RWPE1 (cell line): ENCODE measurements at regions not wholly inside any gene's neighbourhood (a gene's known extent, or its start where the extent isn't known, plus 50 kb on each side); places are given as distances from the start of the nearest gene placed in this dataset.

ENCODE experiments used
- CTCF ChIA-PET: fragments of 350-600 bp; sonication (Branson Sonifier 250); formaldehyde crosslinking; extraction: SDS; loops from one replicate; lab custom pipeline; 2021; lab: Yijun Ruan, JAX
- POLR2A ChIA-PET: fragments of 400-600 bp; formaldehyde crosslinking; extraction: SDS; loops from one replicate; lab custom pipeline; 2020; ENCODE audit warnings: antibody characterized with exemption; ENCODE audit not compliant: low non-redundant PET; lab: Yijun Ruan, JAX
- DNase-seq: peaks from one replicate; pipeline ENCODE4 v3.0.0; 2012; ENCODE audit warnings: low spot score
- H3K27ac ChIP-seq: fragments of 450-650 bp; 2 replicates; pipeline ENCODE4 v1.5.1; 2017
- TF ChIP-seq, protein P1 (sequence below): fragments of 450-650 bp; conservative IDR thresholded peaks from 2 replicates; pipeline ENCODE4 v1.5.1; 2017; ENCODE audit warnings: low read depth, mild to moderate bottlenecking

DNA sequence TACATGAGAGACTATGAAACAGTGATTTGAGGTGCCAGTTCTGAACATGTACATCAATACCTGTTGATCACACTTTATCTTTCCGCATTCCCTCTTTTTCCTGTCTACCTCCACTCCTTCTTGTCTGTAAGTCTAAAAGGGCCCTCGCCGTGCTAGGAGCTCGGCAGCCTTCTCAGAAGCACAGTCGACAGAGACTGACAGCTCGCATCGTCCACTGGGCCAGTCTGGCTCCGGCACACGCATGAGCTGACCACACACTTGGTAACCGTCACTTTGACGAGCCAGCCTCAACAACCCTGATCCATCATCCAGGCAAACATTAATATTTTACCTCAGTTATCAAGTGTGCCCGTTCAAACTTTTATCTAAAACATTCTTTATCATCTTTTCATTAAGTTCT, 265.3 kb downstream of the TFAP2A start:
- ChIA-PET CTCF (no interaction called here), POLR2A (no interaction called here)
- no peak for DNase-seq
- H3K27ac ChIP-seq = no peak overlapping the region
- TF ChIP-seq, protein P1, sequence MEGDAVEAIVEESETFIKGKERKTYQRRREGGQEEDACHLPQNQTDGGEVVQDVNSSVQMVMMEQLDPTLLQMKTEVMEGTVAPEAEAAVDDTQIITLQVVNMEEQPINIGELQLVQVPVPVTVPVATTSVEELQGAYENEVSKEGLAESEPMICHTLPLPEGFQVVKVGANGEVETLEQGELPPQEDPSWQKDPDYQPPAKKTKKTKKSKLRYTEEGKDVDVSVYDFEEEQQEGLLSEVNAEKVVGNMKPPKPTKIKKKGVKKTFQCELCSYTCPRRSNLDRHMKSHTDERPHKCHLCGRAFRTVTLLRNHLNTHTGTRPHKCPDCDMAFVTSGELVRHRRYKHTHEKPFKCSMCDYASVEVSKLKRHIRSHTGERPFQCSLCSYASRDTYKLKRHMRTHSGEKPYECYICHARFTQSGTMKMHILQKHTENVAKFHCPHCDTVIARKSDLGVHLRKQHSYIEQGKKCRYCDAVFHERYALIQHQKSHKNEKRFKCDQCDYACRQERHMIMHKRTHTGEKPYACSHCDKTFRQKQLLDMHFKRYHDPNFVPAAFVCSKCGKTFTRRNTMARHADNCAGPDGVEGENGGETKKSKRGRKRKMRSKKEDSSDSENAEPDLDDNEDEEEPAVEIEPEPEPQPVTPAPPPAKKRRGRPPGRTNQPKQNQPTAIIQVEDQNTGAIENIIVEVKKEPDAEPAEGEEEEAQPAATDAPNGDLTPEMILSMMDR = no peak

DNA sequence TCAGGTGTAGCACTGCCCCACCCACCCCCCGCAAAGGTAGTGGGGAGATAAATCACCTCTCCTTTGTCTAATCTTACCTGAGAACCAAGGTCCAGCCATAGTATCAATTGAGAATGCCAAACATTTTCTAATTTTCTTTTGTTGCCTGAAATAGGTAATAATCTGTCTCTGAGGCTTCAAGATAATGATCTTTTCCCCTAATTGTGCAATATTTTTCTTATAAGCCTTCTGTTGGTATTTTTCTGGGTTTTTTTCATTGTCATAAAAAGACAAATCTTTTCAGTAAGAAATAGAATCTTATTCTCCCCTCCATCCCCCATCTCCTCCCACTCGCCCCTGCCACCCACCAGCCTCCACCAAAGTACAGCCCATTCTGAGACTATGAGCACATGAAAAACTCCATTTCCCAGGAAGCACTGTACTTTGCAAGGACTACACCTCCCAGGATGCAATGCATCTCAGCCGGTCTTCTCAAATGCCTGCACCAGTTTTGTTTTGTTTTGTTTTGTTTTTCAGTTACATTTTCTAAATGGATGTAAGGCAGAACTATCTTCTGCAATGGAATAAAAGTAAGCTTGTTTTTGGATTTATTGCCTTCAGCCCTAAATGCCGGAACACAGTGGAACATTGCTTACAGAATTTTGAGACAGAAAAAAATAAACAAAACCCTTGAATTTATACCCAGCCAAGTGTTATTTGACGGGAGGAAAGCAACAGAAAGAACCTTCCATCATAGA, 268.0 kb downstream of the TFAP2A start:
- CTCF ChIA-PET = interaction anchor here (0.5 kb wide), 1 partner anchor 294 kb away, joined by 5 read pairs; no protein-coding TSS in a partner anchor
- DNase-seq = peak; percentile 69
- POLR2A ChIA-PET = no interaction called here
- no peak overlapping the region for H3K27ac ChIP-seq
- TF ChIP-seq, protein P1 = no peak

GRCh38 chr6:10144772-10145171, 270.1 kb downstream of the TFAP2A start:
- no peak overlapping the region for H3K27ac ChIP-seq
- TF ChIP-seq, protein P1 = no peak
- DNase-seq = no peak
- POLR2A ChIA-PET = interaction anchor here (0.7 kb wide), 1 partner anchor 258 kb away, joined by 3 read pairs; no protein-coding TSS in a partner anchor
- CTCF ChIA-PET = interaction anchor here (0.6 to 0.7 kb wide), 2 partner anchors 105 to 1204 kb away, joined by 3 to 4 read pairs; no protein-coding TSS in a partner anchor

GRCh38 chr6:10141746-10142443, 273.0 kb downstream of the TFAP2A start:
- no peak overlapping the region for H3K27ac ChIP-seq
- DNase-seq = no peak
- ChIA-PET POLR2A (no interaction called here), CTCF (no interaction called here)
- TF ChIP-seq, protein P1 = no peak

- H3K27ac ChIP-seq = no peak overlapping the region
- CTCF ChIA-PET = interaction anchor here (0.6 kb wide), 1 partner anchor 272 kb away, joined by 3 read pairs; no protein-coding TSS in a partner anchor
- no peak for DNase-seq
- POLR2A ChIA-PET = interaction anchor here (0.7 kb wide), 1 partner anchor 761 kb away, joined by 3 read pairs; no protein-coding TSS in a partner anchor
- TF ChIP-seq, protein P1 = no peak
These were observed 274.1 kb downstream of the TFAP2A start for GRCh38 chr6:10140824-10141223.

DNA sequence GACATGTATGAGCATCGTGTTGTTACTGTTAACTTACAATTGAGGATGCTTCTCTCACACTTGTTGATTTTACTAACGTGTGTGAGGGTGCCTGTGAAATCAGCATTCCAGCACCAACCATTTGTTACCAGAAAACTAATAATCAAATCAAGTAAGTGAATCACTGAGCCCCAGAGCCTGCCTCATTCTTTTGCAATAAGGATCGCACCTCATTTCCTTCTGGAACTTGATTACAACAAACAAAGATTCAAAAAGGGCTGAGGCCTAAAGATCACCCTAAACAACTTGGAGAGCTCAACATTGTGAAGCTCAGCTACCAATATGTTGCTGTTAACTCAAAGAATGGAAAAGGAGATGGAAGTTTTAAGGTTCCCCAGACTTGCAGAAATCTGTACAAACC, 274.7 kb downstream of the TFAP2A start:
- no peak for DNase-seq
- no peak overlapping the region for H3K27ac ChIP-seq
- TF ChIP-seq, protein P1 = no peak
- ChIA-PET CTCF (no interaction called here), POLR2A (no interaction called here)
